Endothelial cell of umbilical vein (primary cell): ENCODE measurements at regions not wholly inside any gene's neighbourhood (a gene's known extent, or its start where the extent isn't known, plus 50 kb on each side); places are given as distances from the start of the nearest gene placed in this dataset.

Experiments
- CTCF ChIP-seq, 2 donors: IDR thresholded peaks; 1 replicate in 1 of 2; 2 replicates in 1 of 2; pipeline ENCODE4 v1.5.1; 2011; ENCODE audit warnings: low read length in 2 of 2, mild to moderate bottlenecking in 2 of 2, moderate library complexity in 2 of 2, control low read depth in 1 of 2, inconsistent platforms in 1 of 2, low read depth in 1 of 2; ENCODE audit not compliant: insufficient read depth in 1 of 2; ENCODE audit errors: extremely low read depth in 1 of 2
- GATA2 ChIP-seq: IDR thresholded peaks from 2 replicates; pipeline ENCODE4 v1.7.0; 2011; ENCODE audit warnings: low read depth, mild to moderate bottlenecking, moderate library complexity, mixed read lengths, low read length; ENCODE audit not compliant: insufficient read length, insufficient read depth
- POLR2A ChIP-seq: IDR thresholded peaks from 2 replicates; pipeline ENCODE4 v1.6.1; 2012; ENCODE audit warnings: low read depth, mild to moderate bottlenecking, control low read depth, low read length
- POLR2AphosphoS5 ChIP-seq: IDR thresholded peaks from 2 replicates; pipeline ENCODE4 v1.6.1; 2012; ENCODE audit warnings: low read depth, mild to moderate bottlenecking, control low read depth, low read length, moderate library complexity; ENCODE audit not compliant: insufficient read depth

- TF ChIP-seq POLR2A (no peak), CTCF (IDR thresholded peaks at IDR 0.05; ENCODE audit: extremely low read depth in 1 of 2, insufficient read depth in 1 of 2, low read depth in 1 of 2, low read length in 2 of 2) (no peak), POLR2AphosphoS5 (no peak), GATA2 (no peak)
Observed at GRCh38 chr6:82589509-82590206, 226.0 kb downstream of the TPBG start.
